Neuronal stem cell (in vitro differentiated cells): ENCODE measurements at regions not wholly inside any gene's neighbourhood (a gene's known extent, or its start where the extent isn't known, plus 50 kb on each side); places are given as distances from the start of the nearest gene placed in this dataset.
A peak's percentile ranks its signal among the peaks of the same experiment; 100 is the strongest.

Experiments
- DNase-seq: peaks from one replicate; pipeline ENCODE4 v3.0.0-alpha.2; 2013; ENCODE audit warnings: low spot score
- H2AFZ ChIP-seq: one replicate; pipeline ENCODE4 v1.6.1; 2013; ENCODE audit warnings: mild to moderate bottlenecking, low read length, inconsistent platforms
- H2AK5ac ChIP-seq: 2 replicates; pipeline ENCODE4 v1.6.1; 2013; ENCODE audit warnings: low read depth, mild to moderate bottlenecking, inconsistent platforms, low read length, moderate library complexity, mixed read lengths
- H2BK120ac ChIP-seq: 2 replicates; pipeline ENCODE4 v1.6.1; 2013; ENCODE audit warnings: low read depth, mild to moderate bottlenecking, inconsistent platforms, low read length, moderate library complexity, mixed read lengths
- H2BK12ac ChIP-seq: one replicate; pipeline ENCODE4 v1.6.1; 2013; ENCODE audit warnings: low read length, inconsistent platforms
- H2BK15ac ChIP-seq: 2 replicates; pipeline ENCODE4 v1.6.1; 2013; ENCODE audit warnings: mild to moderate bottlenecking, low read length, inconsistent platforms, mixed read lengths
- H2BK5ac ChIP-seq: one replicate; pipeline ENCODE4 v1.6.1; 2013; ENCODE audit warnings: inconsistent platforms, mild to moderate bottlenecking, low read length, moderate library complexity
- H3K14ac ChIP-seq: one replicate; pipeline ENCODE4 v1.6.1; 2013; ENCODE audit warnings: low read length, inconsistent platforms
- H3K18ac ChIP-seq: 2 replicates; pipeline ENCODE4 v1.6.1; 2013; ENCODE audit warnings: low read length, inconsistent platforms
- H3K23ac ChIP-seq: 2 replicates; pipeline ENCODE4 v1.6.1; 2013; ENCODE audit warnings: low read depth, mild to moderate bottlenecking, mixed read lengths, low read length, inconsistent platforms; ENCODE audit not compliant: poor library complexity
- H3K27ac ChIP-seq: replicated peaks from 3 replicates; pipeline ENCODE4 v1.5.1; 2013; ENCODE audit warnings: low read length, inconsistent platforms
- H3K27me3 ChIP-seq, 3 experiments: 2 replicates each; pipeline ENCODE4 v1.6.1; 2013; ENCODE audit warnings: low read length in 3 of 3, mild to moderate bottlenecking in 2 of 3, inconsistent platforms in 1 of 3, low read depth in 1 of 3, mixed read lengths in 1 of 3, moderate library complexity in 1 of 3; ENCODE audit not compliant: control insufficient read depth in 3 of 3, insufficient read depth in 3 of 3
- H3K36me3 ChIP-seq, 2 donors: replicated peaks in 1 of 2; 2 replicates each; pipeline ENCODE4 v1.6.1; 2013; ENCODE audit warnings: low read length in 2 of 2; ENCODE audit not compliant: control insufficient read depth in 2 of 2, insufficient read depth in 2 of 2
- H3K4ac ChIP-seq: 2 replicates; pipeline ENCODE4 v1.6.1; 2013; ENCODE audit warnings: inconsistent platforms, mild to moderate bottlenecking, low read length, moderate library complexity
- H3K4me1 ChIP-seq, 2 donors: 1 replicate in 1 of 2; 2 replicates in 1 of 2; pipeline ENCODE4 v1.6.1; 2013; ENCODE audit warnings: low read length in 2 of 2, low read depth in 1 of 2; ENCODE audit not compliant: control insufficient read depth in 2 of 2, insufficient read depth in 1 of 2
- H3K4me2 ChIP-seq: one replicate; pipeline ENCODE4 v1.6.1; 2013; ENCODE audit warnings: mild to moderate bottlenecking, low read length, inconsistent platforms; ENCODE audit not compliant: insufficient read depth, poor library complexity, severe bottlenecking
- H3K4me3 ChIP-seq, 2 donors: 2 replicates each; pipeline ENCODE4 v1.5.1; 2013; ENCODE audit warnings: low read length in 2 of 2, mild to moderate bottlenecking in 2 of 2, inconsistent platforms in 1 of 2, moderate library complexity in 1 of 2
- H3K79me1 ChIP-seq: one replicate; pipeline ENCODE4 v1.6.1; 2013; ENCODE audit warnings: low read depth, mild to moderate bottlenecking, inconsistent platforms, low read length, moderate library complexity
- H3K9ac ChIP-seq: one replicate; pipeline ENCODE4 v1.6.1; 2013; ENCODE audit warnings: mild to moderate bottlenecking, low read depth, low read length, inconsistent platforms; ENCODE audit not compliant: poor library complexity
- H3K9me3 ChIP-seq, 2 donors: replicated peaks in 1 of 2; 2 replicates each; pipeline versions ENCODE3 to v1.6.1; 2013; ENCODE audit warnings: low read length in 2 of 2, mild to moderate bottlenecking in 2 of 2, inconsistent platforms in 1 of 2, low read depth in 1 of 2, mixed read lengths in 1 of 2, moderate library complexity in 1 of 2; ENCODE audit not compliant: control insufficient read depth in 2 of 2, insufficient read depth in 1 of 2
- H4K8ac ChIP-seq: one replicate; pipeline ENCODE4 v1.6.1; 2013; ENCODE audit warnings: low read depth, mild to moderate bottlenecking, inconsistent platforms, low read length, moderate library complexity
- H4K91ac ChIP-seq: one replicate; pipeline ENCODE4 v1.6.1; 2013; ENCODE audit warnings: low read length, low read depth, mild to moderate bottlenecking, inconsistent platforms; ENCODE audit not compliant: poor library complexity
- WGBS, 2 donors: extraction: QIAGEN DNeasy Blood & Tissue Kit; methylation state at CpG; one replicate each; pipeline ENCODE4 v1.1.7; 2013; ENCODE audit warnings: missing lambda C conversion rate in 2 of 2, mixed read lengths in 1 of 2; ENCODE audit not compliant: insufficient read length in 2 of 2, insufficient replicate concordance in 1 of 2; ENCODE audit errors: extremely low coverage in 2 of 2; 5-methylcytosine and 5-hydroxymethylcytosine counted together

GRCh38 chr2:147161746-147162145, 683.1 kb upstream of the ACVR2A start:
- H3K9me3 ChIP-seq = no peaks in the 10 kb centered on the region
- no peaks in the 10 kb centered on the region for H3K79me1 ChIP-seq
- H4K91ac ChIP-seq = no peak overlapping the region
- no peak overlapping the region for H3K27ac ChIP-seq
- H3K4me3 ChIP-seq = no peak overlapping the region
- H3K4me2 ChIP-seq = no peak overlapping the region
- H2BK5ac ChIP-seq = no peak overlapping the region
- H3K4ac ChIP-seq = no peak overlapping the region
- no peak overlapping the region for H2BK12ac ChIP-seq
- H2AFZ ChIP-seq = no peak overlapping the region
- no peak overlapping the region for H3K23ac ChIP-seq
- no peaks in the 10 kb centered on the region for H3K36me3 ChIP-seq
- peaks cover 0 to 3% of the 10 kb centered on the region in 2 donors for H3K4me1 ChIP-seq
- H3K18ac ChIP-seq = no peak overlapping the region
- DNase-seq = no peak
- H4K8ac ChIP-seq = no peak overlapping the region
- H2BK15ac ChIP-seq = no peak overlapping the region
- no peaks in the 10 kb centered on the region for H3K27me3 ChIP-seq
- no peak overlapping the region for H2AK5ac ChIP-seq
- no peak overlapping the region for H3K9ac ChIP-seq
- H3K14ac ChIP-seq = no peak overlapping the region
- H2BK120ac ChIP-seq = no peak overlapping the region

DNA sequence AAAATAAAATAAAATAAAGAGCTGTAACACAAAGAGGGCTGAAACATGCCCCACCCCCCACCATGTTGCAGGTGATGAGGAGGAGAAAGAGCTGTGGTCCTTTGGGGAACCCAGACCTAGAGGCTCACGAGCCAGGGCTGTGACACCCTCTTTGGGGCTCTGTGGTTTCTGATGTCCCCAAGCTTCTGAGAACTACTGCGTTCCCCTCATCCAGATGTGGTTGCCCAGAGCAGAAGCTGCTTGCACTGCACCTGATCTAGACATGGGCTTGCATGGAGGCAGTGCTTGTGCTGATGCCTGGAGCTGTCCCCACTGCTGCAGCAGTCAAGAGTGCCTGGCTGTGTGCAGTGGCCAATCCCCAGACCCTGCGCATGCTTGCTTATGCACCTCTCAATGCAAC, 687.9 kb upstream of the ACVR2A start:
- Histone ChIP-seq H2BK120ac (no peak overlapping the region), H2BK5ac (no peak overlapping the region), H3K4me1 (no peaks in the 10 kb centered on the region), H3K18ac (no peak overlapping the region), H4K91ac (no peak overlapping the region), H3K4ac (no peak overlapping the region), H3K79me1 (no peaks in the 10 kb centered on the region), H3K23ac (no peak overlapping the region), H4K8ac (no peak overlapping the region), H3K27me3 (no peaks in the 10 kb centered on the region), H2BK15ac (no peak overlapping the region), H3K4me2 (no peak overlapping the region), H3K27ac (no peak overlapping the region), H3K14ac (no peak overlapping the region), H2AK5ac (no peak overlapping the region), H3K9me3 (no peaks in the 10 kb centered on the region), H3K4me3 (no peak overlapping the region), H3K36me3 (no peaks in the 10 kb centered on the region), H2BK12ac (no peak overlapping the region), H2AFZ (no peak overlapping the region), H3K9ac (no peak overlapping the region)
- DNase-seq = no peak
- no CpG with 5 or more reads among the region's 3 CpGs for WGBS, 2 donors

DNA sequence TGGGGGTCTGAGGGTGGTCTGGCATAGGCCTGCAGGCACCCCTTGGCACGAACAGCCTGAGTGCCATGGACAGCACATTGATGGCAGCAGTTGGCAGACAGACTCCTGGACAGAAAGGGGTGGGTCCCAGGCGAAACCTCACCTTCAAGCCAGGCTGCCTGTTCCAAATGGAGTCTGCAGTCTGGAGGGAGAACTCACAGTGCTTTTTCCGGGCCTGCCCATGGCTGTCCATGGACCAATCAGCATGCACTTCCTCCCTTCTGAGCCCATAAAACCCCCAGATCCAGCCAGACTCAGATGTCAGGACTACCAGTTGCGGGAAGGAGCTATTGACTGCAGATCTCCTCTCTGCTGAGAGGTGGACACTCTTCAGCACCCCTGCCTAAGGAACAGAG, 694.6 kb upstream of the ACVR2A start:
- H3K23ac ChIP-seq = no peak overlapping the region
- H3K4me3 ChIP-seq = no peak overlapping the region
- H3K9ac ChIP-seq = no peak overlapping the region
- no peak overlapping the region for H3K27ac ChIP-seq
- peak overlapping the region; percentile 15 for H2BK15ac ChIP-seq
- H2AK5ac ChIP-seq = no peak overlapping the region
- no peak overlapping the region for H4K91ac ChIP-seq
- H2BK120ac ChIP-seq = no peak overlapping the region
- H3K4me2 ChIP-seq = no peak overlapping the region
- peak overlapping the region; percentile 46 for H3K4ac ChIP-seq
- H3K9me3 ChIP-seq = peaks cover 3 to 5% of the 10 kb centered on the region in 2 donors
- H2AFZ ChIP-seq = peak overlapping the region; percentile 45
- H2BK5ac ChIP-seq = no peak overlapping the region
- H3K27me3 ChIP-seq = no peaks in the 10 kb centered on the region
- H4K8ac ChIP-seq = no peak overlapping the region
- H3K4me1 ChIP-seq = no peaks in the 10 kb centered on the region
- H3K36me3 ChIP-seq = no peaks in the 10 kb centered on the region
- H3K14ac ChIP-seq = no peak overlapping the region
- H2BK12ac ChIP-seq = no peak overlapping the region
- H3K79me1 ChIP-seq = no peaks in the 10 kb centered on the region
- no CpG with 5 or more reads among the region's 4 CpGs for WGBS, 2 donors
- DNase-seq = no peak
- no peak overlapping the region for H3K18ac ChIP-seq

GRCh38 chr2:147149575-147150240, 695.1 kb upstream of the ACVR2A start:
- Histone ChIP-seq H3K79me1 (no peaks in the 10 kb centered on the region), H3K27ac (no peak overlapping the region), H3K4ac (peak overlapping the region; percentile 46), H2BK12ac (no peak overlapping the region), H3K9ac (no peak overlapping the region), H3K23ac (no peak overlapping the region), H3K36me3 (no peaks in the 10 kb centered on the region), H2BK15ac (peak overlapping the region; percentile 15), H2BK5ac (no peak overlapping the region), H3K18ac (peak overlapping the region; percentile 45), H4K8ac (no peak overlapping the region), H3K27me3 (no peaks in the 10 kb centered on the region), H2BK120ac (no peak overlapping the region), H4K91ac (no peak overlapping the region), H2AFZ (no peak overlapping the region), H3K4me3 (peak overlapping the region in 1 of 2 donors; percentile 32), H3K9me3 (peaks cover 3 to 5% of the 10 kb centered on the region in 2 donors), H2AK5ac (no peak overlapping the region), H3K4me1 (no peaks in the 10 kb centered on the region), H3K4me2 (no peak overlapping the region), H3K14ac (no peak overlapping the region)
- DNase-seq = no peak
- no CpG with 5 or more reads among the region's 16 CpGs for WGBS, 2 donors
